HG02938 (cell line): ENCODE measurements at regions not wholly inside any gene's neighbourhood (a gene's known extent, or its start where the extent isn't known, plus 50 kb on each side); places are given as distances from the start of the nearest gene placed in this dataset.

Source experiments
- ATAC-seq: cut with Tn5 transposase; IDR thresholded peaks from one replicate; pipeline ENCODE4 v1.9.1; 2021; ENCODE audit warnings: mild to moderate bottlenecking, moderate library complexity; ENCODE audit not compliant: unreplicated experiment

- ATAC-seq, result no peak
Measured at GRCh38 chr22:47237890-47238480, 475.5 kb downstream of the TBC1D22A start.

- ATAC-seq, result no peak
Measured at GRCh38 chr22:47236718-47237117, 474.3 kb downstream of the TBC1D22A start.

GRCh38 chr22:47236161-47236560, 473.7 kb downstream of the TBC1D22A start:
- ATAC-seq, result no peak

GRCh38 chr22:47233316-47234243, 471.1 kb downstream of the TBC1D22A start:
- no peak for ATAC-seq

GRCh38 chr22:47232753-47233152, 470.3 kb downstream of the TBC1D22A start:
- ATAC-seq, result no peak

GRCh38 chr22:47232197-47232596, 469.7 kb downstream of the TBC1D22A start:
- no peak for ATAC-seq

- ATAC-seq, result no peak
Measured at GRCh38 chr22:47231759-47232158, 469.3 kb downstream of the TBC1D22A start.

GRCh38 chr22:47230741-47231140, 468.3 kb downstream of the TBC1D22A start:
- no peak for ATAC-seq

- no peak for ATAC-seq
Measured at GRCh38 chr22:47230251-47230650, 467.8 kb downstream of the TBC1D22A start.

- ATAC-seq, result no peak
Measured at GRCh38 chr22:47228767-47229166, 466.3 kb downstream of the TBC1D22A start.

- no peak for ATAC-seq
Measured at GRCh38 chr22:47225931-47226633, 463.6 kb downstream of the TBC1D22A start.

- no peak for ATAC-seq
Measured at GRCh38 chr22:47225080-47225930, 462.9 kb downstream of the TBC1D22A start.
